HCT116 (cell line): ENCODE measurements at regions not wholly inside any gene's neighbourhood (a gene's known extent, or its start where the extent isn't known, plus 50 kb on each side); places are given as distances from the start of the nearest gene placed in this dataset.

Source experiments
- ATAC-seq: fragments of 200-7000 bp; cut with Tn5 transposase; 2 replicates; pipeline ENCODE4 v1.9.1; 2020; ENCODE audit warnings: mild to moderate bottlenecking, moderate library complexity
- BruUV-seq: library from RNA; stranded (reverse); fragments of 400-500 nt; replicated peaks from 2 replicates; lab custom pipeline; 2021; lab: Mats Ljungman, UMichigan
- CTCF ChIA-PET: fragments of 300-600 bp; sonication (Branson Sonifier 250); formaldehyde crosslinking; loops from one replicate; lab custom pipeline; 2021; ENCODE audit warnings: antibody characterized with exemption; lab: Charles Lee
- POLR2A ChIA-PET: fragments of 300-600, 350-600 bp; sonication (Branson Sonifier 250); formaldehyde crosslinking; loops from one replicate; lab custom pipeline; 2021; ENCODE audit warnings: antibody characterized with exemption; lab: Charles Lee
- RAD21 ChIA-PET, 2 experiments: fragments of 300-600 bp; sonication (Branson Sonifier 250); formaldehyde crosslinking; loops; one replicate each; lab custom pipeline; 2023; ENCODE audit warnings: low total read pairs in 2 of 2; ENCODE audit not compliant: uncharacterized antibody in 2 of 2, unreplicated experiment in 2 of 2, low non-redundant PET in 1 of 2; lab: Charles Lee
- DNase-seq: peaks from one replicate; pipeline ENCODE4 v3.0.0-alpha.2; 2010; ENCODE audit warnings: low read depth, low spot score
- H2AFZ ChIP-seq: fragments of 200-600 bp; shearing (Covaris generic), sonication (generic); 2 replicates; pipeline ENCODE4 v1.6.1; 2017; ENCODE audit warnings: low read depth, mixed run types, mixed read lengths, antibody characterized with exemption, low read length; ENCODE audit not compliant: poor library complexity, severe bottlenecking
- H3K27ac ChIP-seq: 2 replicates; pipeline ENCODE4 v1.5.1; 2012; ENCODE audit warnings: low read depth, low read length
- H3K27me3 ChIP-seq: fragments of 200-600 bp; sonication (generic); 2 replicates; pipeline ENCODE4 v1.6.1; 2016; ENCODE audit warnings: mixed run types, low read length, mixed read lengths; ENCODE audit not compliant: insufficient read depth
- H3K36me3 ChIP-seq, 2 experiments: fragments of 200-500 bp in 1 of 2; fragments of 200-600 bp in 1 of 2; sonication (Bioruptor generic) in 1 of 2; sonication (generic) in 1 of 2; 2 replicates each; pipeline versions ENCODE4 v1.5.1 to v1.6.1; 2014 to 2016; ENCODE audit warnings: low read length in 2 of 2, inconsistent platforms in 1 of 2, mixed read lengths in 1 of 2, mixed run types in 1 of 2; ENCODE audit not compliant: insufficient read depth in 2 of 2, control insufficient read depth in 1 of 2
- H3K4me1 ChIP-seq, 2 experiments: fragments of 200-600 bp in 1 of 2; sonication (generic) in 1 of 2; 2 replicates each; pipeline versions ENCODE4 v1.5.1 to v1.6.1; 2012 to 2017; ENCODE audit warnings: low read length in 2 of 2, inconsistent platforms in 1 of 2, mild to moderate bottlenecking in 1 of 2, mixed read lengths in 1 of 2, mixed run types in 1 of 2, moderate library complexity in 1 of 2; ENCODE audit not compliant: insufficient read depth in 2 of 2, control insufficient read depth in 1 of 2
- H3K4me2 ChIP-seq: fragments of 200-600 bp; sonication (generic); 2 replicates; pipeline ENCODE4 v1.6.1; 2017; ENCODE audit warnings: mixed run types, low read length, mixed read lengths
- H3K4me3 ChIP-seq, 2 experiments: fragments of 200-600 bp in 1 of 2; sonication (generic) in 1 of 2; replicated peaks in 1 of 2; 2 replicates each; pipeline ENCODE4 v1.5.1; 2011 to 2016; ENCODE audit warnings: low read length in 2 of 2, control low read depth in 1 of 2, low read depth in 1 of 2, mild to moderate bottlenecking in 1 of 2, mixed read lengths in 1 of 2, mixed run types in 1 of 2
- H3K79me2 ChIP-seq: fragments of 200-600 bp; sonication (generic); 2 replicates; pipeline ENCODE4 v1.6.1; 2017; ENCODE audit warnings: mild to moderate bottlenecking, mixed run types, low read length, moderate library complexity, mixed read lengths; ENCODE audit not compliant: insufficient read depth
- H3K9ac ChIP-seq: fragments of 200-600 bp; sonication (generic); 2 replicates; pipeline ENCODE4 v1.6.1; 2016; ENCODE audit warnings: low read length, mixed read lengths
- H3K9me2 ChIP-seq: fragments of 200-600 bp; sonication (generic), shearing (Covaris generic); 2 replicates; pipeline ENCODE4 v1.6.1; 2017; ENCODE audit warnings: mixed run types, mild to moderate bottlenecking, moderate library complexity; ENCODE audit not compliant: insufficient read depth
- H3K9me3 ChIP-seq, 2 experiments: fragments of 200-500 bp in 1 of 2; fragments of 200-600 bp in 1 of 2; sonication (Bioruptor generic) in 1 of 2; sonication (generic) in 1 of 2; 2 replicates each; pipeline ENCODE4 v1.6.1; 2014 to 2017; ENCODE audit warnings: low read length in 2 of 2, mixed read lengths in 2 of 2, inconsistent platforms in 1 of 2, low read depth in 1 of 2, mild to moderate bottlenecking in 1 of 2, mixed run types in 1 of 2, moderate library complexity in 1 of 2; ENCODE audit not compliant: control insufficient read depth in 1 of 2, insufficient read depth in 1 of 2
- H4K20me1 ChIP-seq: fragments of 200-600 bp; sonication (generic), shearing (Covaris generic); 2 replicates; pipeline ENCODE4 v1.6.1; 2017; ENCODE audit warnings: mixed run types, mild to moderate bottlenecking, moderate library complexity; ENCODE audit not compliant: insufficient read depth
- CBX3 ChIP-seq: IDR thresholded peaks from 2 replicates; pipeline ENCODE4 v1.6.1; 2012; ENCODE audit warnings: low read depth
- EGR1 ChIP-seq: IDR thresholded peaks from 2 replicates; pipeline ENCODE4 v1.6.1; 2012; ENCODE audit warnings: low read depth
- EZH2phosphoT487 ChIP-seq: fragments of 200-600 bp; IDR thresholded peaks from 2 replicates; pipeline ENCODE4 v1.6.1; 2018; ENCODE audit warnings: antibody characterized with exemption, borderline replicate concordance
- JUND ChIP-seq: IDR thresholded peaks from 2 replicates; pipeline ENCODE4 v1.6.1; 2012
- POLR2A ChIP-seq: IDR thresholded peaks from 2 replicates; pipeline ENCODE4 v1.7.0; 2011; ENCODE audit warnings: borderline replicate concordance; ENCODE audit not compliant: insufficient read depth, insufficient read length; ENCODE audit errors: extremely low read depth
- POLR2AphosphoS5 ChIP-seq: IDR thresholded peaks from 2 replicates; pipeline ENCODE4 v1.6.1; 2011; ENCODE audit warnings: mild to moderate bottlenecking, low read depth, low read length, moderate library complexity
- SIN3A ChIP-seq: IDR thresholded peaks from 2 replicates; pipeline ENCODE4 v1.6.1; 2012; ENCODE audit warnings: low read depth
- SP1 ChIP-seq: IDR thresholded peaks from 2 replicates; pipeline ENCODE4 v1.6.1; 2012; ENCODE audit warnings: low read depth
- SRF ChIP-seq: IDR thresholded peaks from 2 replicates; pipeline ENCODE4 v1.6.1; 2012; ENCODE audit warnings: low read depth
- TCF7L2 ChIP-seq: IDR thresholded peaks from 2 replicates; pipeline ENCODE4 v1.7.0; 2011; ENCODE audit warnings: borderline replicate concordance, inconsistent platforms; ENCODE audit not compliant: insufficient read depth, insufficient read length; ENCODE audit errors: extremely low read depth
- YY1 ChIP-seq: IDR thresholded peaks from 2 replicates; pipeline ENCODE4 v1.6.1; 2011; ENCODE audit warnings: low read length, low read depth, moderate library complexity, mild to moderate bottlenecking; ENCODE audit not compliant: insufficient replicate concordance; ENCODE audit errors: extremely low read depth
- ZFX ChIP-seq: fragments of 450-650 bp; IDR thresholded peaks from 2 replicates; pipeline ENCODE4 v1.6.1; 2017
- ZNF274 ChIP-seq: fragments of 200-500 bp; sonication (Bioruptor generic); IDR thresholded peaks from 2 replicates; pipeline ENCODE4 v1.6.1; 2014; ENCODE audit warnings: mild to moderate bottlenecking, low read depth, low read length, inconsistent platforms
- intact Hi-C: fragments of 100-400 bp; cut with micrococcal nuclease; formaldehyde crosslinking; loops from 2 replicates; pipeline ENCODE4 v1.10.0; 2022
- TF ChIP-seq, protein P1 (sequence below): IDR thresholded peaks from 2 replicates; pipeline ENCODE4 v1.6.1; 2012
- TF ChIP-seq, protein P2 (sequence below): IDR thresholded peaks from 2 replicates; pipeline ENCODE4 v1.6.1; 2011; ENCODE audit warnings: mild to moderate bottlenecking, low read length, moderate library complexity; ENCODE audit not compliant: insufficient replicate concordance; ENCODE audit errors: extremely low read depth
- TF ChIP-seq, protein P3 (sequence below): IDR thresholded peaks from 2 replicates; pipeline ENCODE4 v1.6.1; 2012
- TF ChIP-seq, protein P4 (sequence below): IDR thresholded peaks from 2 replicates; pipeline ENCODE4 v1.6.1; 2012; ENCODE audit warnings: low read depth
- TF ChIP-seq, protein P5 (sequence below), 3 experiments: fragments of 200-600 bp in 1 of 3; sonication (generic) in 1 of 3; IDR thresholded peaks in 2 of 3; conservative IDR thresholded peaks in 1 of 3; 2 replicates each; pipeline ENCODE4 v1.5.1; 2012 to 2017; ENCODE audit warnings: low read depth in 2 of 3, low read length in 2 of 3, antibody characterized with exemption in 1 of 3, borderline replicate concordance in 1 of 3, control low read depth in 1 of 3, mild to moderate bottlenecking in 1 of 3, mixed read lengths in 1 of 3, mixed run types in 1 of 3, moderate library complexity in 1 of 3; ENCODE audit not compliant: insufficient read depth in 1 of 3

DNA sequence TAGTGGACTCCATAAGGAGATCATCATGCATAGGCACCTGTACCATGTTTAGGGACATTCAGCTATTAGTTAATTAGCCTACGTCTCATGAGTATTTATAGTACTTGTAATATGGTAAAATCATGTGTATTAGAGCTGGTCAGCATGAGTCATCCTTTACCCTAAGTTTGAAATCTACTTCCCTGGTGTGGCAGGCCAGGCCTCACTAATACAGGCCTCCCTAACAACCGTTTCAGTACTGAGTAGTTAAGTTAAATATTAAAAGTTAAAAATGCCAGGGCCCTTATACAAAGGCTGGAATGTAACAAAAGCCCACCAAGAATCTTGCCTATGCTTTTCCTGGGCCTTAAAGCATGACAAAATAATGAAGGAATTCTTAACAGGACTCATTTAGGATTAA lies 356.3 kb upstream of the DPYD start:
- Histone ChIP-seq H2AFZ (no peak overlapping the region), H3K4me1 (no peaks in the 10 kb centered on the region), H3K27me3 (no peaks in the 10 kb centered on the region), H3K4me2 (no peak overlapping the region), H3K9me3 (no peaks in the 10 kb centered on the region), H3K9ac (no peak overlapping the region), H3K36me3 (no peaks in the 10 kb centered on the region), H3K27ac (no peak overlapping the region), H3K4me3 (no peak overlapping the region), H3K9me2 (no peaks in the 10 kb centered on the region; the same call in 1 of the 2 replicates), H4K20me1 (no peaks in the 10 kb centered on the region), H3K79me2 (no peaks in the 10 kb centered on the region)
- intact Hi-C loops, result no loop called here
- no peak for ATAC-seq
- CTCF ChIA-PET, result no interaction called here
- TF ChIP-seq CBX3 (no peak), POLR2AphosphoS5 (no peak), POLR2A (no peak), YY1 (no peak), SRF (no peak), EGR1 (no peak), TCF7L2 (no peak), ZNF274 (no peak), JUND (no peak), ZFX (no peak), SP1 (no peak), EZH2phosphoT487 (no peak), SIN3A (no peak)
- TF ChIP-seq, protein P1, sequence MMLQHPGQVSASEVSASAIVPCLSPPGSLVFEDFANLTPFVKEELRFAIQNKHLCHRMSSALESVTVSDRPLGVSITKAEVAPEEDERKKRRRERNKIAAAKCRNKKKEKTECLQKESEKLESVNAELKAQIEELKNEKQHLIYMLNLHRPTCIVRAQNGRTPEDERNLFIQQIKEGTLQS, result no peak
- TF ChIP-seq, protein P2, sequence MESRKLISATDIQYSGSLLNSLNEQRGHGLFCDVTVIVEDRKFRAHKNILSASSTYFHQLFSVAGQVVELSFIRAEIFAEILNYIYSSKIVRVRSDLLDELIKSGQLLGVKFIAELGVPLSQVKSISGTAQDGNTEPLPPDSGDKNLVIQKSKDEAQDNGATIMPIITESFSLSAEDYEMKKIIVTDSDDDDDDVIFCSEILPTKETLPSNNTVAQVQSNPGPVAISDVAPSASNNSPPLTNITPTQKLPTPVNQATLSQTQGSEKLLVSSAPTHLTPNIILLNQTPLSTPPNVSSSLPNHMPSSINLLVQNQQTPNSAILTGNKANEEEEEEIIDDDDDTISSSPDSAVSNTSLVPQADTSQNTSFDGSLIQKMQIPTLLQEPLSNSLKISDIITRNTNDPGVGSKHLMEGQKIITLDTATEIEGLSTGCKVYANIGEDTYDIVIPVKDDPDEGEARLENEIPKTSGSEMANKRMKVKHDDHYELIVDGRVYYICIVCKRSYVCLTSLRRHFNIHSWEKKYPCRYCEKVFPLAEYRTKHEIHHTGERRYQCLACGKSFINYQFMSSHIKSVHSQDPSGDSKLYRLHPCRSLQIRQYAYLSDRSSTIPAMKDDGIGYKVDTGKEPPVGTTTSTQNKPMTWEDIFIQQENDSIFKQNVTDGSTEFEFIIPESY, result no peak
- TF ChIP-seq, protein P3, sequence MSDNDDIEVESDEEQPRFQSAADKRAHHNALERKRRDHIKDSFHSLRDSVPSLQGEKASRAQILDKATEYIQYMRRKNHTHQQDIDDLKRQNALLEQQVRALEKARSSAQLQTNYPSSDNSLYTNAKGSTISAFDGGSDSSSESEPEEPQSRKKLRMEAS, result no peak
- TF ChIP-seq, protein P4, sequence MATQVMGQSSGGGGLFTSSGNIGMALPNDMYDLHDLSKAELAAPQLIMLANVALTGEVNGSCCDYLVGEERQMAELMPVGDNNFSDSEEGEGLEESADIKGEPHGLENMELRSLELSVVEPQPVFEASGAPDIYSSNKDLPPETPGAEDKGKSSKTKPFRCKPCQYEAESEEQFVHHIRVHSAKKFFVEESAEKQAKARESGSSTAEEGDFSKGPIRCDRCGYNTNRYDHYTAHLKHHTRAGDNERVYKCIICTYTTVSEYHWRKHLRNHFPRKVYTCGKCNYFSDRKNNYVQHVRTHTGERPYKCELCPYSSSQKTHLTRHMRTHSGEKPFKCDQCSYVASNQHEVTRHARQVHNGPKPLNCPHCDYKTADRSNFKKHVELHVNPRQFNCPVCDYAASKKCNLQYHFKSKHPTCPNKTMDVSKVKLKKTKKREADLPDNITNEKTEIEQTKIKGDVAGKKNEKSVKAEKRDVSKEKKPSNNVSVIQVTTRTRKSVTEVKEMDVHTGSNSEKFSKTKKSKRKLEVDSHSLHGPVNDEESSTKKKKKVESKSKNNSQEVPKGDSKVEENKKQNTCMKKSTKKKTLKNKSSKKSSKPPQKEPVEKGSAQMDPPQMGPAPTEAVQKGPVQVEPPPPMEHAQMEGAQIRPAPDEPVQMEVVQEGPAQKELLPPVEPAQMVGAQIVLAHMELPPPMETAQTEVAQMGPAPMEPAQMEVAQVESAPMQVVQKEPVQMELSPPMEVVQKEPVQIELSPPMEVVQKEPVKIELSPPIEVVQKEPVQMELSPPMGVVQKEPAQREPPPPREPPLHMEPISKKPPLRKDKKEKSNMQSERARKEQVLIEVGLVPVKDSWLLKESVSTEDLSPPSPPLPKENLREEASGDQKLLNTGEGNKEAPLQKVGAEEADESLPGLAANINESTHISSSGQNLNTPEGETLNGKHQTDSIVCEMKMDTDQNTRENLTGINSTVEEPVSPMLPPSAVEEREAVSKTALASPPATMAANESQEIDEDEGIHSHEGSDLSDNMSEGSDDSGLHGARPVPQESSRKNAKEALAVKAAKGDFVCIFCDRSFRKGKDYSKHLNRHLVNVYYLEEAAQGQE, result no peak
- TF ChIP-seq, protein P5, sequence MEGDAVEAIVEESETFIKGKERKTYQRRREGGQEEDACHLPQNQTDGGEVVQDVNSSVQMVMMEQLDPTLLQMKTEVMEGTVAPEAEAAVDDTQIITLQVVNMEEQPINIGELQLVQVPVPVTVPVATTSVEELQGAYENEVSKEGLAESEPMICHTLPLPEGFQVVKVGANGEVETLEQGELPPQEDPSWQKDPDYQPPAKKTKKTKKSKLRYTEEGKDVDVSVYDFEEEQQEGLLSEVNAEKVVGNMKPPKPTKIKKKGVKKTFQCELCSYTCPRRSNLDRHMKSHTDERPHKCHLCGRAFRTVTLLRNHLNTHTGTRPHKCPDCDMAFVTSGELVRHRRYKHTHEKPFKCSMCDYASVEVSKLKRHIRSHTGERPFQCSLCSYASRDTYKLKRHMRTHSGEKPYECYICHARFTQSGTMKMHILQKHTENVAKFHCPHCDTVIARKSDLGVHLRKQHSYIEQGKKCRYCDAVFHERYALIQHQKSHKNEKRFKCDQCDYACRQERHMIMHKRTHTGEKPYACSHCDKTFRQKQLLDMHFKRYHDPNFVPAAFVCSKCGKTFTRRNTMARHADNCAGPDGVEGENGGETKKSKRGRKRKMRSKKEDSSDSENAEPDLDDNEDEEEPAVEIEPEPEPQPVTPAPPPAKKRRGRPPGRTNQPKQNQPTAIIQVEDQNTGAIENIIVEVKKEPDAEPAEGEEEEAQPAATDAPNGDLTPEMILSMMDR (IDR thresholded peaks at IDR 0.05 in 2 of 3, conservative IDR thresholded peaks at IDR 0.05 in 1 of 3; ENCODE audit: borderline replicate concordance in 1 of 3, insufficient read depth in 1 of 3, low read depth in 2 of 3, low read length in 2 of 3), result no peak
- BruUV-seq, result no TSS peak
- RAD21 ChIA-PET, result no interaction called here
- DNase-seq, result no peak
- POLR2A ChIA-PET, result no interaction called here
